DMS 273 treated with DMSO at 0.1 percent for 48 hours (cell line): ENCODE measurements at regions not wholly inside any gene's neighbourhood (a gene's known extent, or its start where the extent isn't known, plus 50 kb on each side); places are given as distances from the start of the nearest gene placed in this dataset.
"Not testable (repeated sequence)": the region's sequence is repeated elsewhere in the genome, so short reads cannot be mapped to it uniquely, and the experiment has no call there.

Source experiments
- DNase-seq: peaks from one replicate; lab custom pipeline; 2025; lab: John Stamatoyannopoulos, UW

GRCh38 chr6:22349051-22349450 lies 52.2 kb upstream of the PRL start:
- DNase-seq = no peak

- no peak for DNase-seq
These were observed 52.7 kb upstream of the PRL start for GRCh38 chr6:22349528-22349927.

- no peak for DNase-seq
These were observed 53.3 kb upstream of the PRL start for GRCh38 chr6:22350109-22350508.

- no peak for DNase-seq
These were observed 56.3 kb upstream of the PRL start for GRCh38 chr6:22353101-22353500.

GRCh38 chr6:22356362-22356940 lies 59.6 kb upstream of the PRL start:
- no peak for DNase-seq

DNA sequence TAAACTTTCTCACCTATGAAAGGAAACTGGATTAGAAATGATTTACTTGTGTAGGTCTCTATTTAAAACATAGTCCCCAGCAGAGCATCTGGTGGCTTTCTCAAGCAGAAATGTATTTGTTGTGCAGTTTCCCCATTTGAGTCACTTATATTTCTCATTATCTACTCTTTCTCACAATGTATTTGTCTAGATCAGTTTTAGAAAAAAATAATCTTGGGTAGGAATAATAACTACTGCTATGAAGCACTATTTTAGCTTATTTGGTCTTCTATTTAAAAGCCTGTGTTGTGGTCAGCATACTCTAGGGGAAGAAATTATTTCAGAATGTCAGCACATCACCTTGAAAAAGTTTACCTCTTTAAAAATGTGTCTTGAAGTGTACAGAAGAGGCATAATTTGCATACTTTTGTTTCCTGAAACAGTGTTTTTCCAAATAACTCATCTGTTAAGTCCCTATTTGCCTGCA lies 60.9 kb upstream of the PRL start:
- DNase-seq = no peak

DNA sequence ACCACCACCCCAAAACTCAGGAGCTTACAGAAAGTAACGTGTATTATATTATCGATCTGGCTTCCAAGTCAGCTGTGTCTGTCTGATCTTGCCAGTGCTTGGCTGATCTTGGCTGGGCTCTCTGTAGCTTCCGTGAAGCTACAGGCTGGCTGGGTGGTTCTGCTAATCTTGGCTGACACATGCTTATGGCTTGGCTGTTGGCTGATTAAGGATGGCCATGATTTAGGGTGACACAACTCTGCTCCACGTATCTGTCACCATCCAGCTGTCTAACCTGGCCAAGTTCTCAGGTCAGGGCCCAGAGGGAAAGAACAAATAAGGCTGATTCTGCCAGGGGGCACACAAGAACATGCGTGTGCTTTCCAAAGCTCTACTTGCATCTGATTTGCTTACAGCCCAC lies 64.7 kb upstream of the PRL start:
- no peak for DNase-seq

- no peak for DNase-seq
These were observed 65.5 kb upstream of the PRL start for GRCh38 chr6:22362361-22362760.

DNA sequence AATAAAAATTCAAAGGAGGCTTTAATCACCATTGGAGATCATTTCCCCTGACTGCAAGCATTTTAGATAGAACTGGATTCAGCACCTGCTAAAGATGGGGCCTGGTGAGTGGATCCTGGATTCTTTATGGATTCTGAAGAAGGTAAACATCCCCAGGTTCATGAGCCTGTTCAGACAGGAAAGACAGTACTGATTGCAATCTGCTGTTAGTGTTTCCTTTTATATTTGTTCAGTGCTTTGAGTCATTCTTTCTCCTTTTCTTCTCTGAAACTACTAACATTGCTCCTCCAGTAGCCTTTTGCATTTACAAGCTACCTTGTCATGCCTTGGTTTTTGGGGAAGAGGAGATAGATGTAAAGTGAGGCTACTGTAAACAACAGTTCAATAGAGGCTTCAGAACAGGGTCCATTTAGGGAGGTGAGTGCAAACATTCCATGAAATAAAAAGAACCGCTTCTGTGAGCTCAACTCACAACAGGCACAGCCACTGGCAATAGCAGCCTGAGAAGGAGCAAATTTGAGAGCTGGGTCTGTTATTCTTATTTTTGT lies 66.4 kb upstream of the PRL start:
- no peak for DNase-seq

DNA sequence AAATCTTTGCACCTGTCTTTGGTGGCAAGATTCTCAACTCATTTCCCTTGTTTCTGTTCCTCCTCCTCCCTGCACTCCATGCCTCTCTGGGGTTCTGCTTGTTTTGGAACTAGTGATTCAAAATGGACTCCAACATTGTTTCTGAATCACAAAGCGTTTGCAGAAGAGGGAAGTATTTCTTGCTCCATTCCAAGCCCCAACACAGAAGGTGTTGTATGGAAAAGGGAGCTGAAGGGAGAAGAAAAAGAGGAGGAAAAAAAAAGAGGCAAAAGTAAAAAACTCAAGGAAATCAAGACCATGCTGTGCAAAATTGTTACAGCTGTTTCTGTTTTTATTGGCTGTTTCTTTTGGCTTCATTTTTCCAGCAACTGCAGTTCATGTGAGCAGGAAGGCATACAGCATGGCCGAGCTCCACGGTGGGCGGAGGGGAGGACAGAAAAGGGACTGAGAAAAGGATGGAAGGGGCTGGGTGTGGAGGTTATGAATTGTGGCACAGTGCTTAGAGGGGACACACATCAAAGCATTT lies 66.9 kb upstream of the PRL start:
- DNase-seq = no peak

DNA sequence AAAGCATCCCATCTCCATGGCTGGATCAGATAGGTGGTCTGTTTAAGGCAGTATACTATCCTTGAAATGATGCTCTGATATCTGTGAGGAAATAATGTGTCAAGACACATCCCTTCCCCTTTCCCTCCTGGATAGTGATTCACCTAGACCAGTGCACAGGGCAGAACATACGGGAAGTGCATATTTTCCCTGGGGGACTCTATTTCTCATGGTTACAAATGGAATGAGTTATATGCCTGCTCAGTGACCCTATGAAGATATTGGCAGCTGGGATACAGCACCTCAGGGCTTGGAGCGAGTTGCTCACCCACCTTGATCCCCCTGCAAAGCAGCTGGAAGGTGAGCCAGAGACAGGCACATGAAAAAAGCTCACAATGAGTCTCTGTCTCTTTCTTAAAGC lies 67.5 kb upstream of the PRL start:
- DNase-seq = no peak

DNA sequence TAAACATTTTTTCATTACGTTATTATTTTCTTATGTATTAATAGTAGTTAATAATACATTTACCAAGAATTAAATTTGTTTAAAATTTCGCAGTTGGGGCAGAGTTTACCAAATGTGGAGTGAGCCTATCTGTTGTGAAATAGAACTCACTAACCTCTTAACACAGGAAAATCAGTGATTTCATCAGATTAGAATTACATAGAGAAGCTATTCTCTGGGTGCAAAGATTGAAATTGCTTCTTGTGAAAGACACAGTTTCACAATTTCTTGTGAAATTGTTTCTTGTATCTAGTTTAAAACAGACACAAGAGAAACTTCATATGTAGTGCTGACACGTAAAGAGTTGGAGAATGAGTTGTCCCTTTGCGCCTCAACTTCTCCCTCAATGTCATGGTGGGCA lies 69.4 kb upstream of the PRL start:
- DNase-seq = no peak

- DNase-seq = no peak
These were observed 70.5 kb upstream of the PRL start for GRCh38 chr6:22367346-22367745.

DNA sequence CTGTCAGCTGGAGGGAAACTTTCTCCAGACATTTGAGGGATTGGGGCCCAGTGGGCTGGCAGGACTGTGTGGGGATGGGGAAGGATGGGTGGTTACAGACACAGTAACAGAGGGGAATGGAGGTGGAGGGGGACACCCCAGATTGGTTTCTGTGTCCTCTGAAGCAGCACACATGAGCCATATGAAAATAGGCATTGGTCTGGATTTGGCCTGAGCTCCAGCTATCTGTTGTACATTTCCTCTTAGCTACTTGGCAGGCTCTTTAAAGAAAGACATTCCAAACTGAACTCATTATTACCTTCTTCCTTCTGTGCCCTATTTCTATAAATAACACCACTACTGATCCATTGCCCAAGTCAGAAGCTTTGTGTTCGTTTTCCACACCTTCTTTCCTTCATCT lies 72.0 kb upstream of the PRL start:
- DNase-seq = no peak

GRCh38 chr6:22372922-22373321 lies 76.1 kb upstream of the PRL start:
- no peak for DNase-seq

- DNase-seq = not testable (repeated sequence)
These were observed 78.1 kb upstream of the PRL start for GRCh38 chr6:22374950-22375349.

DNA sequence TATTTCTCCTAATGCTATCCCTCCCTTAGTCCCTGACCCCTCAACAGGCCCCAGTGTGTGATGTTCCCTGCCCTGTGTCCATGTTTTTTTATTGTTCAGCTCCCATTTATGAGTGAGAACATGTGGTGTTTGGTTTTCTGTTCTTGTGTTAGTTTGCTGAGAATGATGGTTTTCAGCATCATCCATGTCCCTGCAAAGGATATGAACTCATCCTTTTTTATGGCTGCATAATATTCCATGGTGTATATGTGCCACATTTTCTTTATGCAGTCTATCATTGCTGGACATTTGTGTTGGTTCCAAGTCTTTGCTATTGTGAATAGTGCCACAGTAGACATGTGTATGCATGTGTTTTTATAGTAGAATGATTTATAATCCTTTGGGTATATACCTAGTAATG lies 79.5 kb upstream of the PRL start:
- DNase-seq = not testable (repeated sequence)

- DNase-seq = not testable (repeated sequence)
These were observed 81.7 kb upstream of the PRL start for GRCh38 chr6:22378536-22378935.

DNA sequence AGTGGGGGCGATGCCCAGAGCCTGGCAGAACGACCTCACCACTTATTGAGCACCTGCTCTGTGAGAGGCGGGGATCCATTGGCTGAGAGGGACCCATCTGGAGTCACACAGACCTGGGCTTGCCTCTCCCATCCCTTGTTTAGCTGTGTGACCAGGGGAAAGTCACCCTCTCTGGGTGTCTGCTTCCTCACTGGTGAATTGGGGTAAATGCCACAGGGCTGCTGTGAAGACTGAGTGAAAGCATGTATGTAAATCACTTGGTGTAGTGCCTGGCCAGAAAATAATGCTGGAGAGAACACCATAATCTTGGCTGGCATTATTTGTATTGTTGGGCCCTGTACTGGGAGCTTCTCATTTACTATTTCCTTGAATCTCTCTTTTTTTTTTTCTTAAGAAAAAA lies 83.4 kb upstream of the PRL start:
- no peak for DNase-seq

GRCh38 chr6:22381845-22382544 lies 85.2 kb upstream of the PRL start:
- no peak for DNase-seq

DNA sequence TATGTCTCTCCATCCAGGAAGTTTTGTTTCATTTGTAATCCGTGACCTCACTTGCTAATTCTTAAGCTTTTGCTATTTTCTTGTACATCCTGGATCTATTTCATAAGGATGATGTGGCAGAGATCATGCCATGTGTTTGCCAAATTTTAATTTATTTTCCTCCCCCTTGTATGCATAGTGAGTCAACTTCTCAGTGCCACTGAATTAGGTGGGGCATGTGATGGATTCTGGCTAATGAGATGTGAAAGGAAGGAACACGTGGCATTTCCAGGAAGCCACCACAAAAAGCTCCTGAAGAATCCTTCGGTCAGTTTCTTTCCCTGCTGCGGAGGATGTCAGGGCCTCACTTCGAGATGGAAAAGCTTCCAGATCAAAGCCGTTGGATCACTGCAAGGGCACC lies 86.2 kb upstream of the PRL start:
- no peak for DNase-seq

GRCh38 chr6:22392711-22393110 lies 95.9 kb upstream of the PRL start:
- DNase-seq = no peak

DNA sequence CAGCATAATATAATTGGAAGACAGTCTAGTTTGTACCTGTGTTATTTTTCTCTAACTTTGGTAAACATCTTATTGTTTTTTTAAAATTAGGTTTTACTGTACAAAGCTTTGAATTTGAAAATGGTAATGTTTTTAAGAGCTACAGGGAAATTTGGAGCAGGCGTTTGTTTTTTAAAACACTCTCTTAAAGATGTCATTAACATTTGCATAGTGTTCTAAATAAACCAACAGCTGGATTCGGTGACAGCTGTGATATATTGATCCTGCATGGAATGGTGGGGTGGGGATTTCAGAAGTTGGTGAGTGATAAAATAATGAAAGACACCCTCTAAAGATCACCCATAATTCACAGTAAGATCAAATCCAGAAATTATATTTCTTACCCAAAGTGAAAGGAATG lies 97.9 kb upstream of the PRL start:
- DNase-seq = no peak

GRCh38 chr6:22399693-22400092 lies 102.9 kb upstream of the PRL start:
- DNase-seq = no peak
